RWPE2 (cell line): ENCODE measurements at regions not wholly inside any gene's neighbourhood (a gene's known extent, or its start where the extent isn't known, plus 50 kb on each side); places are given as distances from the start of the nearest gene placed in this dataset.

Source experiments
- ATAC-seq: fragments of 200-7000 bp; cut with Tn5 transposase; 3 replicates; pipeline ENCODE4 v1.9.1; 2021; ENCODE audit warnings: low read depth
- DNase-seq: peaks from one replicate; pipeline ENCODE4 v3.0.0-alpha.2; 2020; ENCODE audit warnings: low spot score
- H3K27ac ChIP-seq: fragments of 450-650 bp; 2 replicates; pipeline ENCODE4 v1.5.1; 2017; ENCODE audit warnings: mild to moderate bottlenecking; ENCODE audit not compliant: poor library complexity, severe bottlenecking
- H3K27me3 ChIP-seq: fragments of 250-450 bp; sonication (Bioruptor Pico); 2 replicates; pipeline ENCODE4 v1.5.1; 2021; ENCODE audit warnings: mild to moderate bottlenecking, moderate library complexity; ENCODE audit not compliant: insufficient read depth, poor library complexity, severe bottlenecking
- H3K36me3 ChIP-seq: fragments of 250-450 bp; sonication (Bioruptor Pico); 2 replicates; pipeline ENCODE4 v1.5.1; 2020; ENCODE audit warnings: low read depth, mild to moderate bottlenecking, moderate library complexity
- H3K4me1 ChIP-seq: fragments of 250-450 bp; sonication (Bioruptor Pico); 2 replicates; pipeline ENCODE4 v1.5.1; 2021; ENCODE audit warnings: mild to moderate bottlenecking, moderate library complexity; ENCODE audit not compliant: insufficient read depth, poor library complexity, severe bottlenecking
- H3K4me3 ChIP-seq: fragments of 250-450 bp; sonication (Bioruptor Pico); 2 replicates; pipeline ENCODE4 v1.5.1; 2021; ENCODE audit warnings: mild to moderate bottlenecking, moderate library complexity; ENCODE audit not compliant: severe bottlenecking
- H3K9me3 ChIP-seq: fragments of 250-450 bp; sonication (Bioruptor Pico); 2 replicates; pipeline ENCODE4 v1.5.1; 2021; ENCODE audit warnings: mild to moderate bottlenecking, moderate library complexity; ENCODE audit not compliant: severe bottlenecking
- TF ChIP-seq, protein P1 (sequence below): fragments of 450-650 bp; IDR thresholded peaks from one replicate; pipeline ENCODE4 v1.5.1; 2017; ENCODE audit warnings: mild to moderate bottlenecking, moderate library complexity; ENCODE audit not compliant: poor library complexity, severe bottlenecking

GRCh38 chr3:177783767-177784166 is 586.5 kb upstream of the TBL1XR1 start:
- H3K27ac ChIP-seq: no peak overlapping the region
- no peaks in the 10 kb centered on the region for H3K27me3 ChIP-seq
- TF ChIP-seq, protein P1, sequence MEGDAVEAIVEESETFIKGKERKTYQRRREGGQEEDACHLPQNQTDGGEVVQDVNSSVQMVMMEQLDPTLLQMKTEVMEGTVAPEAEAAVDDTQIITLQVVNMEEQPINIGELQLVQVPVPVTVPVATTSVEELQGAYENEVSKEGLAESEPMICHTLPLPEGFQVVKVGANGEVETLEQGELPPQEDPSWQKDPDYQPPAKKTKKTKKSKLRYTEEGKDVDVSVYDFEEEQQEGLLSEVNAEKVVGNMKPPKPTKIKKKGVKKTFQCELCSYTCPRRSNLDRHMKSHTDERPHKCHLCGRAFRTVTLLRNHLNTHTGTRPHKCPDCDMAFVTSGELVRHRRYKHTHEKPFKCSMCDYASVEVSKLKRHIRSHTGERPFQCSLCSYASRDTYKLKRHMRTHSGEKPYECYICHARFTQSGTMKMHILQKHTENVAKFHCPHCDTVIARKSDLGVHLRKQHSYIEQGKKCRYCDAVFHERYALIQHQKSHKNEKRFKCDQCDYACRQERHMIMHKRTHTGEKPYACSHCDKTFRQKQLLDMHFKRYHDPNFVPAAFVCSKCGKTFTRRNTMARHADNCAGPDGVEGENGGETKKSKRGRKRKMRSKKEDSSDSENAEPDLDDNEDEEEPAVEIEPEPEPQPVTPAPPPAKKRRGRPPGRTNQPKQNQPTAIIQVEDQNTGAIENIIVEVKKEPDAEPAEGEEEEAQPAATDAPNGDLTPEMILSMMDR: no peak
- no peaks in the 10 kb centered on the region for H3K36me3 ChIP-seq
- H3K4me3 ChIP-seq: no peak overlapping the region
- H3K4me1 ChIP-seq: no peaks in the 10 kb centered on the region
- no peak for DNase-seq
- no peaks in the 10 kb centered on the region for H3K9me3 ChIP-seq
- ATAC-seq: no peak

DNA sequence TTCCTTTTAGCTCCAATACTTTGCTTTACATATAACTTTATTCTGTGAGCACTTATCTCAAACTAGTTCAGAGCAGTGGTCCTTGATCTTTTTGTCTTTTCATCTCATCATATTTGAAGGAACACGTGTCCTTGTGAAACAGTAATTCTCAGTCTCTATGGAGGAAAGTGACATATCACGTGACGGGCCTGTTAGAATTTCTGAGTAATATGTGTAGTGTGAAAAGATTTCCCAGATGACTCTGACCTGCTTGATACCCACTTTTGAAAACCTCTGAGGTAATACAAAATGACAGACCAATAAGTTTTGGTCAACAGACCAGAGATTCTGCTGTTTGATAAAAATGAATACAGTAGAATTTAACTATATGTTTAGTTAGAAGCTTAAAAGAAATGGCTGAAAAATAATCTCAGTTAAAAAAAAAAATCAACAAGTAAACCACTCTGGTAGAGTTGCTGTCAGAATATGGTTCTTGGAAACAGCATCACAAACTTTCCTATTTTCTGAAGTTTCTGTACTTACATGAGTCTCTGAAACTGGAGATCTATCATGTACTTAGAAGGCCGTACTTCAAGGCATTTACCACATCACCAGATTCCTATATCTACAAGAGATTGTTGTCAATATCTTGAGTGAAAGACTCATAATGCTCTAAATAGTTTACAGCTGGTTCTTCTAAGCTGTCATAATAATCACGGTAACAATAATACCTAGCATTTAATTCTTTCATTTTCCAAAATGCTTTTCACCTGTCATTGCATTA is 590.2 kb upstream of the TBL1XR1 start:
- H3K36me3 ChIP-seq: no peaks in the 10 kb centered on the region
- TF ChIP-seq, protein P1: no peak
- H3K4me3 ChIP-seq: no peak overlapping the region
- H3K27ac ChIP-seq: no peak overlapping the region
- H3K27me3 ChIP-seq: no peaks in the 10 kb centered on the region
- DNase-seq (no peak), ATAC-seq (no peak)
- no peaks in the 10 kb centered on the region for H3K9me3 ChIP-seq
- no peaks in the 10 kb centered on the region for H3K4me1 ChIP-seq

- DNase-seq (no peak), ATAC-seq (no peak)
- no peak overlapping the region for H3K4me3 ChIP-seq
- H3K9me3 ChIP-seq: no peaks in the 10 kb centered on the region
- H3K27ac ChIP-seq: no peak overlapping the region
- H3K4me1 ChIP-seq: no peaks in the 10 kb centered on the region
- TF ChIP-seq, protein P1: no peak
- H3K27me3 ChIP-seq: no peaks in the 10 kb centered on the region
- no peaks in the 10 kb centered on the region for H3K36me3 ChIP-seq
Measured at GRCh38 chr3:177789500-177789899, 592.2 kb upstream of the TBL1XR1 start.

DNA sequence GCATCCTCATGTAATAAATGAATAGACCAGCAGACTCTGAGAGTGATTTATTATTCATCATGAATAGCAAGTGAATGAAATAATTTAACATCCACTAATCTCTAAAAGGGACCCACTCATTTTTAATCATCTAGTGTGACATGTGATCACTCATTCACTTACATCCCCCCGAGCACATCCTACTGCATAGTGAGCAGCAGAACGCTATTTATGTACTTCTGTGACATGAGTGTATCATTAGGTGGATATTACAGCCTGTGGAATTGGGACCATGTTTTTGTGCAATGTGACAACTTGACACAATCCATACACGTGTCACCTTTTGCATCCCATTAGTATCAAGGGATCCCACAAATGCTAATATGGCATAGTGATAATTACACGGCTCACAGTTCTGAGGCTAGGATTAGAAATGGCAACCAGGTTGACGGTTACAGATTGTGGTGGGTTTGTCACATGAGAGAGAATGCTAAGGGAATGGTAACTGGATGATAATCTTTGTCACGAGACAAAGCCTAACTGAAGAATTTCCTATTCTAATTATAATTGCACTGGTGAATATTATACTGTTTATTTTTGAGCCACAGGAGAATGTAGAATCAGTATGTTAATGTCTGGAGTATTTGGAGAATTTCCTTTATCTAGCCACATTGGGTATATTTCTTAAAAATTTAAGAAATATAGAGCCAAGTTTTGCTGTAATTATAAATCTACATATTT is 595.2 kb upstream of the TBL1XR1 start:
- no peak for DNase-seq
- H3K27me3 ChIP-seq: no peaks in the 10 kb centered on the region
- no peak overlapping the region for H3K27ac ChIP-seq
- no peaks in the 10 kb centered on the region for H3K4me1 ChIP-seq
- no peak for ATAC-seq
- no peaks in the 10 kb centered on the region for H3K9me3 ChIP-seq
- H3K36me3 ChIP-seq: no peaks in the 10 kb centered on the region
- TF ChIP-seq, protein P1: no peak
- H3K4me3 ChIP-seq: no peak overlapping the region

GRCh38 chr3:177793451-177793850 is 596.2 kb upstream of the TBL1XR1 start:
- DNase-seq (no peak), ATAC-seq (no peak)
- no peaks in the 10 kb centered on the region for H3K4me1 ChIP-seq
- TF ChIP-seq, protein P1: no peak
- no peak overlapping the region for H3K27ac ChIP-seq
- H3K4me3 ChIP-seq: no peak overlapping the region
- no peaks in the 10 kb centered on the region for H3K9me3 ChIP-seq
- H3K36me3 ChIP-seq: no peaks in the 10 kb centered on the region
- H3K27me3 ChIP-seq: no peaks in the 10 kb centered on the region
